ENCODE measurements at regions not wholly inside any gene's neighbourhood (a gene's known extent, or its start where the extent isn't known, plus 50 kb on each side); places are given as distances from the start of the nearest gene placed in this dataset.

GRCh38 chr6:2324166-2324953 is 79.0 kb upstream of the GMDS start:
- TF ChIP-seq POLR2A (IDR thresholded peaks at IDR 0.05) (no peak), CTCF (IDR thresholded peaks at IDR 0.05) (no peak)
